NCI-H82 treated with DMSO at 0.1 percent for 48 hours (cell line): ENCODE measurements at regions not wholly inside any gene's neighbourhood (a gene's known extent, or its start where the extent isn't known, plus 50 kb on each side); places are given as distances from the start of the nearest gene placed in this dataset.
A peak's percentile ranks its signal among the peaks of the same experiment; 100 is the strongest.

Experiments
- DNase-seq: peaks from one replicate; lab custom pipeline; 2025; ENCODE audit not compliant: unreplicated experiment; lab: John Stamatoyannopoulos, UW

GRCh38 chr4:110675426-110675825, 52.5 kb upstream of the PITX2 start:
- DNase-seq: no peak

GRCh38 chr4:110676241-110676640, 53.4 kb upstream of the PITX2 start:
- DNase-seq: no peak

DNA sequence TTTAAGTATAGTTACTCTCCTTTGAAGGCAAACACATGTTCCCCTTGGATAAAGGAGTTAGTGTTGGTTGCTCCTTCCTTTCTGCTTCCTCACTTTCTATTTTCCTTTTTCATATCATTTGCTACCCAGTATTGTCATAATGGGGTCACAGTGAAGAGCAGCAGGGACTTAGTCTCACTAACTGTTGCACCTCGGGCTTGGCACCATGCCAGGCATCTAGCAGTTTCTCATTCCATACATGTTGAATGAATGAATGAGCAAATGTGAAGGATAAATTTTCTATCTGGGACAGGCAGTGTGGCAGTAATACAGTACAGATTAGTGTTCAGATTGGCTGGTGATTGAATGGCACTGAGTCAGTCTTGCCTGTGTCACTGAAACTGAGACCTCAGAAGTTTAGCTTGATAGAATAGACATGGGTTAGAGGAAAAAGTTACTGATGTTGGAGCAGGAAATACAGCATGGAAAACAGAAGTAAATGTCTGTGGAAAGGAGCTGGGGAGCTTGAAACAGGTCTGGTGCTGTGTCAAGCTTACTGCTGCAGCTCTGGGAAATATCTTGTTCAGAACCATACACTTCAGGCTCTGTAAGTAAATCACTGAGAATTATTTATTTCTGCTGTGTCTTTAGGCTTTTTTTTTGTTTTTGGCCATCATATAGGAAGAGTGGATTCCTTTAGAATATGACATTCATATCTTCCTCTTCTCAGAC, 55.8 kb upstream of the PITX2 start:
- DNase-seq: no peak

- no peak for DNase-seq
These were observed 57.4 kb upstream of the PITX2 start for GRCh38 chr4:110680265-110680664.

DNA sequence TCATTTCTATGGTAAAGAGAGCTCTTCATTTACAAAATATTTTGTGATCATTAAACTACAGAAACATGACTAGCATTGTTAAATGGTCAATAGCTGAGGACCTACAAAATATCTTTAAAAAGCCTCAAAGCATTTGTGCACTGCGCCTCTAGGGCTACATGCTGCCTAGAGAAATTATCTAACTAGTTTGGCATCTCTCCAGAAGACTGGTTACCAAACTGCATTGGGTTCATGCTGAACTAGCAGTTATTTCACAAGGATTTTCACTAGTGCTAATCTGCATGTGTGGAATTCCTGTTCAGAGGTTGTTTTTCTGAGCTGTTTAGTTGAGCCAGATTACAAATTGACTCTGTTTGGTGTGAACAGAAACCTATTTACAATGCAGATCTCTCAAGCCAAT, 58.5 kb upstream of the PITX2 start:
- DNase-seq: no peak

- no peak for DNase-seq
These were observed 59.4 kb upstream of the PITX2 start for GRCh38 chr4:110682311-110682710.

DNA sequence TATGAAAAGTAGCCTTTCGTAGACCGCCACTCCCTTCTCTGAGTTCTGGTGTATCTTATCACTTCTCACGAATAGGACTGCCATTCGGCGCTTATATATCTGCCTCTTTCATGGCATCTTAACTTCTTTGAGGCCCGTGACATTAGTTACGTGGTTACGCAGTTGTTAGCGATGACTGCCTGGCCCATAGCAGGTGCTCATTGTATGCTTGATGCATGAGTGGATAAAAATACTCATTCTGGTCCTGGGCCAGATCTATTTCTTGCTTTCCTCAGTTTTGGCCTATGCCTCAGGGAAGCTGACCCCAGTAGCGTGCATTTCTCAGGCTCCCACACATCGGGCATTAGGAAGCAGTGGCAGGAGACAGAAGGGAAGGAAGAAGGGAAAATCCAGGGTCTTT, 60.7 kb upstream of the PITX2 start:
- DNase-seq: no peak

- DNase-seq: peak; percentile 1
These were observed 79.4 kb upstream of the PITX2 start for GRCh38 chr4:110702326-110702725.

- DNase-seq: no peak
These were observed 82.0 kb upstream of the PITX2 start for GRCh38 chr4:110704748-110705439.

DNA sequence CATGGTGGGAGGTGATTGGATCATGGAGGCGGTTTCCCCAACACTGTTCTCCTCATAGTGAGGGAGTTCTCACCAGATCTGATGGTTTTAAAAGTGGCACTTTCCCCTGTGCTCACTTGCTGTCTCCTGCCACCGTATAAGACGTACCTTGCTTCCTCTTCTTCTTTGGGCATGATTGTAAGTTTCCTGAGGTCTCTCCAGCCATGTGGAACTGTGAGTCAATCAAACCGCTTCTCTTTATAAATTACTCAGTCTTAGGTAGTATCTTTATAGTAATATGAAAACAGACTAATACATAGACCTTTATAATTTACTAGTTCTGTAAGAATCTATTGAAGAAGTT, 82.5 kb upstream of the PITX2 start:
- DNase-seq: no peak

GRCh38 chr4:110710070-110710469, 87.2 kb upstream of the PITX2 start:
- DNase-seq: no peak

DNA sequence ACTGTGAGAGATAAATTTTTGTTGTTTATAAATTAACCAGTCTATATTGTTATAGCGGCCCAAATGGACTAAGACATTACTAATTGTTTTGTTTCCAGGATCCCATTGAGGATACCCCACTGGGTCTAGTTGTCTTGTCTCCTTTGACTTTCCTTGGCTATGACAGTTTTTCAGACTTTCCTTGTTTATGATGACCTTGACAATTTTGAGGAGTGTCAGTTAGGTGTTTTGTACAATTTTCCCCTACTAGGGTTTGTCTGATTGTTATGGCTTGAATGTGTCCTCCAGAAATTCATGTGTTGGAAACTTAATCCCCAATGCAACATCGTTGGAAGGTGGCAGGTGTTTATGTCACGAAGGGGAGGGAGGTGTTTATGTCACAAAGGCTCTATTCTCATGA, 89.6 kb upstream of the PITX2 start:
- DNase-seq: no peak

DNA sequence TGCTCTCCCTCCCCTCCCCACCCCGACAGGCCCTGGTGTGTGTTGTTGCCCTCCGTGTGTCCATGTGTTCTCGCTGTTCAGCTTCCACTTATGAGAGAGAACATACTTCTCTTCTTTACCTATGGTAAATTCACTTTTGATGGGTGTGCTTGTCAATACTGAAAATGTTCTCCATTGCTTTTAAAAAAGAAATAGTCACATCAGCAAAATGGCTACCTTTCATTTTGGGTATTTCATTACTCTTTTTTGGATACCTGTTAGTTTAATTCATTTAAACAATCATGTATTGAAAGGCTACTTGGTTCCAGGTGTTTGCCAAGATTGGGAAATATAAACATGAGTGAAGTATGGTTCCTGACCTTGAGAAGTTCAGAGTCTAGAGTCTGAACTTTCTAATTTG, 107.4 kb upstream of the PITX2 start:
- no peak for DNase-seq

- DNase-seq: no peak
These were observed 111.0 kb upstream of the PITX2 start for GRCh38 chr4:110733901-110734300.

GRCh38 chr4:110735686-110736085, 112.8 kb upstream of the PITX2 start:
- peak; percentile 0 for DNase-seq

DNA sequence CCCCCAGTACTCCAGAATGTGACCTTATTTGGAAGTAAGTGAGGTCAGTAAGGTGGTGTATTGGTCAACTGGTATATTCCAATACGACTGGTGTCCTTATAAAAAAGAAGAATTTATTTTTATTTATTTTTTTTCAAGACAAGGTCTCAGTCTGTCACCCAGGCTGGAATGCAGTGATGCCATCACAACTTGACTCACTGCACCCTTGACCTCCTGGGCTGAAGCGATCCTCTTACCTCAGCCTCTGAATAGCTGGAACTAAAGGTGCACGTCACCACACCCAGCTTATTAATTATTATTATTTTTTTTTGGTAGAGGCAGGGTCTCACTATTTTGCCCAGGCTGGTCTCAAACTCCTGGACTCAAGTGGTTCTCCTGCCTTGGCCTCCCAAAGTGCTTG, 115.1 kb upstream of the PITX2 start:
- DNase-seq: no peak

GRCh38 chr4:110742143-110742542, 119.3 kb upstream of the PITX2 start:
- no peak for DNase-seq

- no peak for DNase-seq
These were observed 125.2 kb upstream of the PITX2 start for GRCh38 chr4:110748071-110748470.

GRCh38 chr4:110751183-110751582, 128.3 kb upstream of the PITX2 start:
- DNase-seq: no peak

GRCh38 chr4:110751986-110752385, 129.1 kb upstream of the PITX2 start:
- DNase-seq: no peak

- no peak for DNase-seq
These were observed 130.6 kb upstream of the PITX2 start for GRCh38 chr4:110753466-110753865.

- no peak for DNase-seq
These were observed 131.8 kb upstream of the PITX2 start for GRCh38 chr4:110754716-110755115.

DNA sequence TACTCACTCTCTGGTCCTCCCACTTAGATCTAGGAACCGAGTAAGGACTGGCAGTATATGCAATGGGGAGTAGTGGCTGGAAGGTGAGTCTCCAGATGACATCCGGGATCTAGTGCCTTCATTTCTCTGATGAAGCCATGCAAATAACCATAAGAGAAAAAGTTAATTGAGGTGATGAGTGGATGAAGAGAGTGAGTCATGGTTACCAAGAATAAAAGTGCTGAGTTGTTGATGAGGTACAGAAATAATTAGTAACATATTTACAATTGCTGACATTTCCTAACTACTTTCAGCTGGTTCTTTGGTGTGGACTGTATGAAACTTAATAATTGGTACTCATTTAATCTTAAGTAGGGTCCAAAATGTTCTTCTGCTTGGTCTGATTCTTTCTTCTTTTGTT, 146.7 kb upstream of the PITX2 start:
- no peak for DNase-seq
